K562 (cell line): ENCODE measurements at regions not wholly inside any gene's neighbourhood (a gene's known extent, or its start where the extent isn't known, plus 50 kb on each side); places are given as distances from the start of the nearest gene placed in this dataset.

ENCODE experiments used
- ATAC-seq: fragments of 200-7000 bp; cut with Tn5 transposase; 3 replicates; pipeline ENCODE4 v1.9.1; 2020; ENCODE audit warnings: moderate library complexity
- BruUV-seq: library from RNA; stranded (reverse); fragments of 400-500 nt; replicated peaks from 2 replicates; lab custom pipeline; 2021; lab: Mats Ljungman, UMichigan
- CTCF ChIA-PET: fragments of 300-600 bp; formaldehyde crosslinking; extraction: SDS; loops from one replicate; lab custom pipeline; 2021; ENCODE audit warnings: low intra/inter-chr PET ratio; lab: Yijun Ruan, JAX
- POLR2A ChIA-PET: fragments of 300-600, 350-650 bp; sonication (Branson Sonifier 250); formaldehyde crosslinking; extraction: SDS; loops from one replicate; lab custom pipeline; 2021; ENCODE audit warnings: antibody characterized with exemption, inconsistent platforms; lab: Yijun Ruan, JAX
- DNase-seq, 4 experiments: peaks; one replicate each; pipeline versions ENCODE4 v3.0.0 to v3.0.0-alpha.2; 2011 to 2018; ENCODE audit warnings: low spot score in 3 of 4, mixed read lengths in 3 of 4; ENCODE audit errors: extremely low read depth in 1 of 4
- FAIRE-seq: peaks from 2 replicates; lab custom pipeline; 2011; peaks lifted over from hg19 to GRCh38; lab: Jason Lieb, UNC
- H2AFZ ChIP-seq: 2 replicates; pipeline ENCODE4 v1.6.0; 2011; ENCODE audit warnings: low read depth, low read length, control low read depth, inconsistent platforms
- H3K27ac ChIP-seq: fragments of 200-600 bp; 3 replicates; pipeline ENCODE4 v1.8.0; 2011; ENCODE audit warnings: low read depth, mild to moderate bottlenecking, control low read depth, inconsistent platforms, low read length, moderate library complexity, mixed read lengths; ENCODE audit errors: extremely low read depth
- H3K27me3 ChIP-seq, 2 experiments: fragments of 300-600 bp in 1 of 2; 2 replicates in 1 of 2; 3 replicates in 1 of 2; pipeline versions ENCODE4 v1.6.0 to v1.8.0; 2011; ENCODE audit warnings: inconsistent platforms in 2 of 2, low read length in 2 of 2, mild to moderate bottlenecking in 1 of 2, mixed read lengths in 1 of 2, moderate library complexity in 1 of 2; ENCODE audit not compliant: control insufficient read depth in 2 of 2, insufficient read depth in 2 of 2
- H3K36me3 ChIP-seq: fragments of 300-600 bp; 3 replicates; pipeline ENCODE4 v1.8.0; 2011; ENCODE audit warnings: mild to moderate bottlenecking, low read length, inconsistent platforms; ENCODE audit not compliant: control insufficient read depth, insufficient read depth
- H3K4me1 ChIP-seq, 2 experiments: fragments of 200-600 bp in 1 of 2; replicated peaks in 1 of 2; 2 replicates in 1 of 2; 3 replicates in 1 of 2; pipeline versions ENCODE4 v1.5.1 to v1.8.0; 2011; ENCODE audit warnings: inconsistent platforms in 2 of 2, low read length in 2 of 2, mild to moderate bottlenecking in 1 of 2, mixed read lengths in 1 of 2, moderate library complexity in 1 of 2; ENCODE audit not compliant: control insufficient read depth in 2 of 2, insufficient read depth in 2 of 2
- H3K4me2 ChIP-seq: 2 replicates; pipeline ENCODE4 v1.6.1; 2011; ENCODE audit warnings: low read length, control low read depth, inconsistent platforms, mixed read lengths; ENCODE audit not compliant: insufficient read depth
- H3K4me3 ChIP-seq: fragments of 200-600 bp; sonication (generic), shearing (Covaris generic); 2 replicates; pipeline ENCODE4 v1.5.1; 2016; ENCODE audit warnings: control low read depth, inconsistent platforms
- H3K79me2 ChIP-seq: fragments of 200-600 bp; 3 replicates; pipeline ENCODE4 v1.8.0; 2011; ENCODE audit warnings: low read length, inconsistent platforms; ENCODE audit not compliant: control insufficient read depth, insufficient read depth
- H3K9ac ChIP-seq, 2 experiments: 2 replicates each; pipeline versions ENCODE4 v1.6.0 to v1.6.1; 2011; ENCODE audit warnings: low read depth in 2 of 2, low read length in 2 of 2, control low read depth in 1 of 2, inconsistent platforms in 1 of 2, mild to moderate bottlenecking in 1 of 2, mixed read lengths in 1 of 2; ENCODE audit not compliant: insufficient read depth in 1 of 2
- H3K9me1 ChIP-seq: one replicate; pipeline ENCODE4 v1.6.0; 2011; ENCODE audit warnings: inconsistent platforms, mild to moderate bottlenecking, low read length, moderate library complexity; ENCODE audit not compliant: control insufficient read depth, insufficient read depth
- H3K9me3 ChIP-seq: replicated peaks from 2 replicates; pipeline ENCODE4 v1.5.1; 2011; ENCODE audit warnings: low read depth, low read length, inconsistent platforms; ENCODE audit not compliant: control insufficient read depth, insufficient read depth
- H4K20me1 ChIP-seq: replicated peaks from 2 replicates; pipeline ENCODE4 v1.6.1; 2011; ENCODE audit warnings: low read length, inconsistent platforms, mixed read lengths; ENCODE audit not compliant: control insufficient read depth, insufficient read depth
- BCLAF1 ChIP-seq, 2 experiments: fragments of 450-650 bp in 1 of 2; IDR thresholded peaks; 2 replicates each; pipeline ENCODE4 v1.6.1; 2011 to 2017; ENCODE audit warnings: low read depth in 2 of 2, antibody characterized with exemption in 1 of 2, borderline replicate concordance in 1 of 2, low read length in 1 of 2, mild to moderate bottlenecking in 1 of 2, mixed read lengths in 1 of 2; ENCODE audit not compliant: control insufficient read depth in 1 of 2
- BHLHE40 ChIP-seq: IDR thresholded peaks from 2 replicates; pipeline ENCODE4 v1.6.1; 2011; ENCODE audit warnings: low read length, improper control_type of control experiment
- CHD4 ChIP-seq: fragments of 200-600 bp; sonication (generic); IDR thresholded peaks from 3 replicates; pipeline ENCODE4 v1.6.1; 2012; ENCODE audit warnings: low read depth, mild to moderate bottlenecking, mixed read lengths, low read length, inconsistent platforms; ENCODE audit not compliant: insufficient read depth, insufficient replicate concordance, poor library complexity, severe bottlenecking
- EP300 ChIP-seq: IDR thresholded peaks from 2 replicates; pipeline ENCODE4 v1.6.1; 2012; ENCODE audit warnings: low read length, improper control_type of control experiment
- FOS ChIP-seq: IDR thresholded peaks from 3 replicates; pipeline ENCODE4 v1.6.1; 2011; ENCODE audit not compliant: insufficient read length; ENCODE audit errors: extremely low read depth
- HDAC8 ChIP-seq: fragments of 450-650 bp; IDR thresholded peaks from 2 replicates; pipeline ENCODE4 v1.6.1; 2016; ENCODE audit warnings: mild to moderate bottlenecking, missing genetic modification characterization, moderate library complexity, missing compliant biosample characterization
- HDGF ChIP-seq: fragments of 450-650 bp; IDR thresholded peaks from 2 replicates; pipeline ENCODE4 v1.6.1; 2016
- MAFG ChIP-seq: fragments of 450-650 bp; conservative IDR thresholded peaks from 2 replicates; pipeline ENCODE4 v1.6.1; 2016; ENCODE audit warnings: missing genetic modification characterization, missing compliant biosample characterization
- POLR3A ChIP-seq: IDR thresholded peaks from 2 replicates; pipeline ENCODE4 v1.6.1; 2011; ENCODE audit warnings: borderline replicate concordance, mild to moderate bottlenecking, moderate library complexity; ENCODE audit not compliant: insufficient read length, insufficient read depth; ENCODE audit errors: extremely low read depth
- ZBTB5 ChIP-seq: fragments of 450-650 bp; IDR thresholded peaks from 2 replicates; pipeline ENCODE4 v1.6.1; 2017; ENCODE audit warnings: antibody characterized with exemption
- ZFPM2 ChIP-seq: fragments of 250-450 bp; sonication (Bioruptor Pico); IDR thresholded peaks from 2 replicates; pipeline ENCODE4 v1.5.1; 2022; ENCODE audit warnings: mild to moderate bottlenecking
- ZNF165 ChIP-seq: fragments of 250-450 bp; sonication (Bioruptor Pico); IDR thresholded peaks from 2 replicates; pipeline ENCODE4 v1.4.0; 2020; ENCODE audit warnings: borderline replicate concordance
- WGBS: fragments of 100-300 bp; shearing (Covaris generic); methylation state at CpG from one replicate; pipeline ENCODE4 v1.1.6; 2016; ENCODE audit warnings: low coverage, mixed read lengths; ENCODE audit not compliant: insufficient coverage; ENCODE audit errors: missing lambda C conversion rate; 5-methylcytosine and 5-hydroxymethylcytosine counted together
- in situ Hi-C: fragments of 300-500 bp; cut with MboI; formaldehyde crosslinking; loops from 4 replicates; pipeline ENCODE4 v1.15.0; 2018; ENCODE audit warnings: inconsistent platforms, mixed read lengths
- intact Hi-C: fragments of 100-400 bp; cut with micrococcal nuclease; formaldehyde crosslinking; loops from 2 replicates; pipeline ENCODE4 v1.14.2; 2022

- Histone ChIP-seq H4K20me1 (no peaks in the 10 kb centered on the region), H3K4me1 (no peaks in the 10 kb centered on the region), H3K36me3 (no peaks in the 10 kb centered on the region), H3K9me3 (0 out of 2 replicates have a peak, but pooled peaks cover 1% of the 10 kb centered on the region), H2AFZ (no peak overlapping the region), H3K4me3 (no peak overlapping the region), H3K9ac (no peak overlapping the region), H3K27ac (no peak overlapping the region), H3K79me2 (no peaks in the 10 kb centered on the region), H3K27me3 (no peaks in the 10 kb centered on the region), H3K9me1 (no peaks in the 10 kb centered on the region), H3K4me2 (no peak overlapping the region)
- no TSS peak for BruUV-seq
- no peak for TF ChIP-seq EP300
- no peak for TF ChIP-seq FOS
- TF ChIP-seq HDAC8 (tag) = no peak
- no peak for TF ChIP-seq ZFPM2 (CRISPR knock-in tag)
- TF ChIP-seq POLR3A = no peak
- no peak for TF ChIP-seq ZNF165 (CRISPR knock-in tag)
- no peak for TF ChIP-seq ZBTB5
- TF ChIP-seq MAFG (tag) = no peak
- no peak for TF ChIP-seq CHD4
- no peak for TF ChIP-seq HDGF
- TF ChIP-seq BHLHE40 = no peak
- TF ChIP-seq BCLAF1 (IDR thresholded peaks at IDR 0.05; ENCODE audit: borderline replicate concordance in 1 of 2, control insufficient read depth in 1 of 2, low read depth in 2 of 2, low read length in 1 of 2) = no peak
- FAIRE-seq (no peak), DNase-seq (no peak), ATAC-seq (no peak)
- intact Hi-C loops = no loop called here
- CTCF ChIA-PET = no interaction called here
- in situ Hi-C loops = no loop called here
- POLR2A ChIA-PET = no interaction called here
- WGBS = 0% methylated on average over 3 of the region's 3 CpGs
These were observed 399.8 kb upstream of the LRRC7 start for GRCh38 chr1:69167876-69168275.
